ENCODE measurements at regions not wholly inside any gene's neighbourhood (a gene's known extent, or its start where the extent isn't known, plus 50 kb on each side); places are given as distances from the start of the nearest gene placed in this dataset.

GRCh38 chr2:126781206-126781605 lies 117.5 kb upstream of the TEX51 start:
- TF ChIP-seq, protein P1, sequence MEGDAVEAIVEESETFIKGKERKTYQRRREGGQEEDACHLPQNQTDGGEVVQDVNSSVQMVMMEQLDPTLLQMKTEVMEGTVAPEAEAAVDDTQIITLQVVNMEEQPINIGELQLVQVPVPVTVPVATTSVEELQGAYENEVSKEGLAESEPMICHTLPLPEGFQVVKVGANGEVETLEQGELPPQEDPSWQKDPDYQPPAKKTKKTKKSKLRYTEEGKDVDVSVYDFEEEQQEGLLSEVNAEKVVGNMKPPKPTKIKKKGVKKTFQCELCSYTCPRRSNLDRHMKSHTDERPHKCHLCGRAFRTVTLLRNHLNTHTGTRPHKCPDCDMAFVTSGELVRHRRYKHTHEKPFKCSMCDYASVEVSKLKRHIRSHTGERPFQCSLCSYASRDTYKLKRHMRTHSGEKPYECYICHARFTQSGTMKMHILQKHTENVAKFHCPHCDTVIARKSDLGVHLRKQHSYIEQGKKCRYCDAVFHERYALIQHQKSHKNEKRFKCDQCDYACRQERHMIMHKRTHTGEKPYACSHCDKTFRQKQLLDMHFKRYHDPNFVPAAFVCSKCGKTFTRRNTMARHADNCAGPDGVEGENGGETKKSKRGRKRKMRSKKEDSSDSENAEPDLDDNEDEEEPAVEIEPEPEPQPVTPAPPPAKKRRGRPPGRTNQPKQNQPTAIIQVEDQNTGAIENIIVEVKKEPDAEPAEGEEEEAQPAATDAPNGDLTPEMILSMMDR (optimal IDR thresholded peaks at IDR 0.05 in 1 of 3, IDR thresholded peaks at IDR 0.05 in 1 of 3, conservative IDR thresholded peaks at IDR 0.05 in 1 of 3; ENCODE audit: extremely low read depth in 1 of 3, insufficient read depth in 2 of 3, low read length in 3 of 3): no peak
- TF ChIP-seq EZH2 (IDR thresholded peaks at IDR 0.05; ENCODE audit: low read length): no peak

All from keratinocyte (primary cell).